Occipital lobe (tissue), 1 donor: ENCODE measurements at regions not wholly inside any gene's neighbourhood (a gene's known extent, or its start where the extent isn't known, plus 50 kb on each side); places are given as distances from the start of the nearest gene placed in this dataset.

ENCODE experiments used
- DNase-seq: peaks from one replicate; lab custom pipeline; 2025; lab: John Stamatoyannopoulos, UW

DNA sequence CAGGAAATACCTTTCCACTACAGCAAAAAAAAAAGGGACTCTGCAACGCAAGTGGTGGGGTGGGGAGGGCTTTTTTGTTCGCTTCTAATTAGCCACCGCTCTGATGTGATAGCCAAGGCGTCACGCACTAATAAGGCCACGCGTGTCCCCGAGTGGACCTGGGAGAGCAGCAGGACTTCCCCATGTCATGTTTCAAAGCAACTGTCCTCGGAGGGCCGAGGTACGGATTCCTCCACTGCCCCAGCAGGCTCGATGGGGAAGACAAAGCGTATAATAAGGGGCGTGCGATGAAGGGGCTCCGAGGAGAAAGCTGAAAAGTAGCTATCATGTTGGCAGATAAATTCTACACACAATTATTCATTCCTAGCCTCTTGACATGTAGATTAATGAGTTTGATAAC lies 179.7 kb upstream of the ZNF507 start:
- no peak for DNase-seq

DNA sequence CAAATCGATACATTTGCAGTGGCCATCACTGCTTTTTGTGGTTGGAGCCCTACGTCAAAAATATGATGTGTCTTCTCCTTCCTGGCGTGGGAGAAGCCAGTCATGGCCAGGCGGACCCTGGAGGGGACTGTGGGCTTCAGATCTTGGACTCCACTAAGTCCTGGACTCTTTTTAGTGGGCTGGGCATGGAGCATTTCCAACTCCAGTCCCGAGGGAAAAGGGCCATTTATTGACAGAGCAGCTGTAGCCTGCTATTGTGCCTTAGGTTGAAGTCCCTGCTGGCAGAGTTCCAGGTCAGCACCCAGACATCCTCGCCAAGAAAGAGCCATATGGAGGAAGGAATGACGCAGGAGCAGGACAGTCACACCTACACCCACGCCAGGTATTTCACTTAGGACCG lies 179.2 kb upstream of the ZNF507 start:
- no peak for DNase-seq

DNA sequence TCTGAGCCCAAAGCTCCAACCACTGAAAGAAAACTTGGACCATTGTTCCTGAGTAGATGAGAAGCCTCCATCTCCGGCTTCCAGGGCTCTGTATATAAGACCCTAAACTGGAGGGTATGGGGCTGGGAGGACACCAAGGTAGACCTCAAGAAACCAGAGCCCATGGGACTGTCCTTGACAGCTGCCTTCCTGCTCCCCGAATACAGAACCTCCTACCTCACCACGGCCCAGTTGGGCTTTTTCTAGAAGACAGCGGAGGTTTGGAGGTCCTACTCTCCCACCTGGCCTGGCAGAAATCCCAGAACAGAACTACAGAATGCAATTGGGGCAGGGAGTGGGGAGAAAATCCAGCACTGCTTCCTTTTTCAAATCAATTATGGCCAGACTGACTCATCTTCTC lies 177.3 kb upstream of the ZNF507 start:
- no peak for DNase-seq

DNA sequence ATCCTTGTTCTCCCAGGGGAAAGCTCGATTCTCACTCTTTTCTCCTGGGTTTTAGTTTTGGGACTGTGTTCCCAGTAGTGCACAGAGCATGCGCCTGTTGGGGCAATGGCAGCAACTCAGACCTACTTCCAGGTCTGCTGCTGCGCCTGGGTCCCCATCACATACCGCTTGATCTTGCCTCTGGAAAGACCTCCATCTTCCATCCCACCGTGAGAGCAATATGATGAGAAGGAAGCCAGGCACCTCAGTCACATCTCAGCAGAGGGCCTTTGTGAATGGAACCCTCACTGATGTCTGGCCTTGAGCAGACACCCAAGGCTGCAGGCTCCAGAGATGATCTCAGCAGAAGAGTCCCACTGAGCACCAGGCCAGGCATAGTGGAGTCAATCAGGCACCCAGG lies 176.8 kb upstream of the ZNF507 start:
- no peak for DNase-seq

DNA sequence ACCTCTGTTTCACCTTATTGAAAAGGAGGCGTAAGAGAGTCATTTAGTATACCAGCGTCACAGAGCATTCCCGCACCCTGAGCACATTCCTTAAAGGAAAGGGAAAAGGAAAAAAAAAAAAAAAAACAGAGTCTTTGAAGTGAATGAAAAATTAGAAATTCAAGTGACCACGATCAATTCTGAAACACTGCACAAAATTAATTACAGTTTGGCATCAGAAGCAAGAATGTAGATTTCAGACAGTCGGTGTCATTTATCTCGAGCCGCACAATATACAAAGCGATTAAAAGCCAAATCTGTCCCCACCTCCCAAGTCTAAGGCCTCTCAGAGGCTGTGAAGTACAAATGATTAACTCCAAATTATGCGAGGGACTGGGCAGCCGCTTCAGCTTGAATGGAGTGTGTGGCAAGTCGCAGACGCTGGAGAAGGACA lies 173.7 kb upstream of the ZNF507 start:
- no peak for DNase-seq

DNA sequence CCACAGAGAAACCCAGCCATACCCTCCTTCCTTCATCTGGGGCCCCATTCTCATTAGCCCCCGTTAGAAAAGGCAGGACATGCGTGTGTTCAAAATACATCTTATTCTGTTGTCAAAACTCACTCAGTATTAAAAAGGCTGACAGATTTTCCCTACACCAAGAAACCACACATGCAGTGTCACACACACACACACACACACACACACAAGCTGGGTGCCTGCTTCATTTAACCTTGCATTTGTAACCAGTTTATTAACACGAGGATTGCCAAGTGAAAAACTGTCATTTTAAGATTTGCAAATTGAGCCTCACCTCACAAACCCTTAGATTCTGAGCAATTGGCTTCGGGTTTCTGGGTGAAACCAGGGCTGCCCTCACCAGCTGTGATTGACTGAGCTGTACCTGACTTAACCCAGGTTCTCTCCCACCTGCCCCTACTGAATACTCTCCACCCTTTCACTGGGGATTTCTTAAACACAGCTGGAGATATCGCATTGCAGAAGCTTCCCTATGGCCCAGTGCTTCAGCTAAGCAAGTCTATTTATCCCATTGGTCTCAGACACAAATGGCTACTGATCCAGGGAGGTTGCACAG lies 172.7 kb upstream of the ZNF507 start:
- DNase-seq, result no peak

DNA sequence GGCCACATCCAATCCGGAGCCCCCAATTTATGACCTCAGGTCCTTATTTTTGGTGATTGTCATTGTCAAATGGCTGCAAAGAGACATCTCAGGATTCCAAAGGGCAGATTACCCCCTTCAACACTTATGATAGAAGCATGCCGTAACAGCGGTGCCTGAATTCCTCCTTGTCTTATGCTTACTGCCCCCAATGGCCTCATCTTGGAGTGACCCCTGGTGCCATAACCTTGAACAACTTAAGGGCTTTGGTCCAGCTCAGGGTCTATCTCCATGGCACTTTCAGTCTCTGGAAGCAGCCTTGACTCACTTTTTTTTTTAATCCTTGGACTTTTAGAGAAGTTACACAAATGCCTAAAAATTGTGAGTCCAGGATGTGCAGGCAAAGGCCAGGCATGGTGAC lies 171.6 kb upstream of the ZNF507 start:
- no peak for DNase-seq

DNA sequence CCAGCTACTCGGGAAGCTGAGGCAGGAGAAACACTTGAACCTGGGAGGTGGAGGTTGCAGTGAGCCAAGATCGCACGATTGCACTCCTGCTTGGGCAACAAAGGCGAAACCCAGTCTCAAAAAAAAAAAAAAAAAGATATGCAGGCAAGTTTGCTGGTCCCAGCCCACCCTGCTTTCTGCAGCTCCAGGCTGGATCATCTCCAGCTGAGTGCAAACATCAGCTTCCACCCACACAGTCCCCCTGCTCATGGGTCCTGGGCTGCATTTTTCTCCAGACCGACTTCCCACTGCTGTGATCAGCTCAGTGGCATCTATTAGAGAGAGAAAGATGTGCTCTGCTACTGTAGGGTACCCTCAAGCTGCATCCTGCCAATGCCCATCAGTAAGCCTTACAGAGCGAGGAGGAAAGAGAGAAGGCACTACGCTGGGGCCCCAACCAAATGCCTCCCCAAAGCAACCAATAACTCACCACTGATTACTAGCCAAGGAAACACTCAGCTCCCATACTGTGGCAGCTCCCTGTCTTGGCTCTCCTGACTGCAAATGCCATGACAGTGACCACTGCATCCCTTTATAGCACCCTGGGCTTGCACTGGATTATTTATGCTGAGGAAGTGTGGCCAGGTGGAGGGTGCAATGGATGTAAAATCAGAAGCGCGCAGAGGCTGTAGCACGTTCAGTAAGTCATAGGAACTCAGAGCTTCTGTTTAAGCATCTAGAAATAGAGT lies 170.9 kb upstream of the ZNF507 start:
- DNase-seq, result no peak

DNA sequence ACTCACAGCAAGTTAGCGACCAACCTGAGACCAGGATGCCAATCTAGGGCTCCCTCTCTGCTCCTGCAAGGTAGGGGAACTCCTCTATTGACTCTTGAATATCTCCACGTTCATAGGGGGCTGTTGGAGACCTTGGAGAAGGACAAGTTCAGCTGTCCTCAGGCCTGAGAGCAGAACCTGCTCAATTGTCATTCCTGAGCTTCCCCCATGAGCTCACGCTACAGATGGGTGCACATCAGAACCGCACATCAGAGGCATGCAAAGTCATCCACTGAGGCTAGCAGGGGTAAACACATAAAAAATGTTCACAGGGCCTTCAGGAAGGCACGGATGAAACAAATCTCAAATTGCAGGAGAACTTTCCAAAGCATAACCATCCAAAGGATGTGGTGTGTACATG lies 168.8 kb upstream of the ZNF507 start:
- DNase-seq, result no peak

DNA sequence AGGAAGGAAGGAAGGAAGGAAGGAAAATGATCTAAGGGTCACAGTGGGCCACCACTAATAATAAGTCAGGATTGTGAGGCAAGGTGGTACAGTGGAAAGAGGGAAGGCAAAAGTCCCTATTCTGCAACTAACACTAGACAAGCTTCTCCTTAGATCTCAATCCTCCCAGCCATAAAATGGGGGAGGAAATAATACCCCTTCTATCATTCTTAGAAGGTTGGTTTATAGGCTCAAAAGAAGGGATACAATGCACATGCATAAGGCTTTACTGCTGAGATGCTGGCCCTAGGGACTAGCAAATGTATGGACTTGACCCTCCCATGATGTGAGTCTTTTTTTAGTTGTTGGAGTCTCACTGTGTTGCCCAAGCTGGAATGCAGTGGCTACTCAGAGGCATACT lies 167.7 kb upstream of the ZNF507 start:
- no peak for DNase-seq

DNA sequence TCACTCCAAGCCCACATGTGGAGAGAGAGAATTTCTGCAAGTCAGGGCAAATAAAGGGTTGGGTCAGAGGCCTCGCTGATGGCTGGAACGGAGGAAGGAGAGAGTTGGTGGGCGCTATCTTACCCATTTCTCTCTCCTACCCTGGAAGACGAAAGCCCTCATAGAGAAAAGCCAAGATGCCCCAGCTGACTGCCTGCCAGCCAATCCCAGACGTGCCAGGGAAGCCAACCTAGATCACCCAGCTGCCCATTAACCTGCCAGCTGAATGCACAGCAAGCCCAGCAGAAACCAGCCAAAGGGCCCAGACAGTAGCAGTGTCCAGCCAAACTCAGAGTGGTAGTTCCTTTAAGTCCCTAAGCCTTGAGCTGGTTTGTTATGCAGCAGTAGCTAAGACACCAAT lies 167.0 kb upstream of the ZNF507 start:
- DNase-seq, result no peak

DNA sequence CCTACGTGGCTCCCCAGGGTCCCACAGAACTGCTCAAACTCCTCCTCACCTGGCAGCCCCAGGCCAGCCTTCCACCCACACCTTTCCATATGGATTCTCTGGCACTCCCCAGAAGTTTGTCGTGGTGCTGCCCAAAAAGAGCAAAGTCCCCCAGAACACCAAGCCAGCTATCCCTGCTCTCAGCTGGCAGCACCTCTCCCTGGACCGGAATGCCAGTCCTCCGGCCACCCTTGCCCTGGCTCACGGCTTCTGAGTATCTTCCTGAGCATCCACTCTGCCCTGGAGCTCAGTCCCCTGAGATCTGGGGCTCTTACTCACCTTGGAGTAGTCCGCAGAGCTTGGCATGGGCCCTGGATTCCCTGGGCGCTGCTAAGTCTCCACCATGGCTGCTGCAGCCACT lies 166.5 kb upstream of the ZNF507 start:
- no peak for DNase-seq

DNA sequence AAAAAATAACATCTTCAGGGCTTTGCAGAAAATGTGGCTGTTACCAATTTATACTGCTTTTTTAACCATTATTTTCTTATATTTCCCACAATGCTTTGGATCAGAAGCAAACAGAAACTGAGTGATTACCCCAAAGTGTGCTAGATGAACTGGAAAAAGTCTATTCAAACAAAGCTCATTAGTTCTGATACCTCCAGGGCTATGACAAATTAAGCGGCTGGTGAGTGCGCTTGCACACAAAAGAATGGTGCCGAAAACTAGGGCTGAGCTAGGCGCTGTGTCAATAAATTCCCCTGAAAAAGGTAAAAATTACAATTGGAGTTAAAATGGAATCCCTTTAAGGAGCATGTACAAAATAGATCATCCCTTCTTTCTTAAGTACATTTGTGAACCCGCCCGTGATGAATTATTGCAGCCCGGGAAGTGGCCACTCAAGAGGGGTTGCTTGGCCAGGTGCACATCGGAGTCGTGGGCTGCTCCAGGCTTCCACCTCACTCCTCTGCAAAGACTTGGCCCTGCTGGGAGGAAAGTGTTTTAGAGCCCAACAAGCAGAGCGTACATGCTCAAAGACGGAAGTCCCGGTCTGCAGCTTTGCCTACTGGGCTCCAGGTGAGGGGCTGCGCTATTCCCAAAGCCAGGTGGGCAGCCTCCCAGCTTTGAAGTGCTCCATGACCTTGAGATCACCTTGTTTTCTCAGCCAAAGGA lies 164.0 kb upstream of the ZNF507 start:
- DNase-seq, result no peak

DNA sequence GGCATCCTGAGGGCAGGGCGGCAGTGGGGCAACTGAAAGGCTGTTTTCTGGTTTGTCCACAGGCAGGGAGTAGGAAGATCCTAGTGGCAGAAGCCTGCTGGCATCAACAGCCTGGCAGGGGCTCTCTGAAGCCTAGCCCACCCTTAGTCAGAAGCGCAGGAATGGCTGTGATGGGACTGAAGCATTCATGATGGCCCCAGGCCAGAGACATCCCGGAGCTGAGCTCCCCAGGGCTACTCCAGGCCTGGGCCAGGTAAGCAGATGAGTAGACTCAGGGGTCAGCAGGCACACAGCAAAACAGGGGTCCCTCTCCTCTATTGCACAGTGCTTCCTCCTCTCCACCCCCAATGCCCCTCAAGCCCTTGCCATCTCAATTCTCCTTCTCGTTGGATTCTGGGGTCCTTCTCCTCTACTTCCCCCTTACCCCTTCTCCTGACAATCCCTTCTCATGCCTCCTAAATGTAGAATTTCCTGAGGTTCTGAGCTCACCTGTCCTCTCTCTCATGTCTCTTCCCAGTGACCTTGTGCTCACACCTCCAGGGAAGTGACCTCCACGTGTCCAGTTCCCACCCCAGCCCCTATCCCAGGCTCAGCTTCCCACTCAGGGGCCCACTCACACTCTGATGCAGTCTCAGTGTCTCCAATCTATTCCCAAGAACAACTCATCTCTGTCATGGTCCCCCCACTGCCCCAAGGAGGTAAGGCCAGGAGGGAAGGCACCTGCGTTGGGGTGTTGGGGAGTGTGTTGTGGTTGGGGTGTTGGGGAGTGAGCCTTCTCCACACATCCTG lies 158.7 kb upstream of the ZNF507 start:
- no peak for DNase-seq

DNA sequence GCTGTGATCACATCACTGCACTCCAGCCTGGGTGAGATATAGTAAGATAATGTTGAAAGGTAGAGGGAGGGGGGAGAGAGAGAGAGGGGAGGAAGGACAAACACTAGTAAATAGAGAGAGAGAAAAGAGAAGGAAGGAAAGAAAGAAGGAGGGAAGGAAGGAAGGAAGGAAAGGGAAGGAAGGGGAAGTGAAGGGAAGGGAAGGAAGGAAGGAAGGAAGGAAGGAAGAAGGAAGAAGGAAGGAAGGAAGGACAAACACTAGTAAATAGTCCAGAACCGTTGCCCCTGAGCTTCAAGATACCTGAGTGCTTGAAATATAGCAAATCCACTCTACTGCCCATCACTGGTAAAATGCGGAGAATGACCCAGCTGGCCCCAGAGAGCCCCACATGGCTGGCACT lies 156.5 kb upstream of the ZNF507 start:
- no peak for DNase-seq

DNA sequence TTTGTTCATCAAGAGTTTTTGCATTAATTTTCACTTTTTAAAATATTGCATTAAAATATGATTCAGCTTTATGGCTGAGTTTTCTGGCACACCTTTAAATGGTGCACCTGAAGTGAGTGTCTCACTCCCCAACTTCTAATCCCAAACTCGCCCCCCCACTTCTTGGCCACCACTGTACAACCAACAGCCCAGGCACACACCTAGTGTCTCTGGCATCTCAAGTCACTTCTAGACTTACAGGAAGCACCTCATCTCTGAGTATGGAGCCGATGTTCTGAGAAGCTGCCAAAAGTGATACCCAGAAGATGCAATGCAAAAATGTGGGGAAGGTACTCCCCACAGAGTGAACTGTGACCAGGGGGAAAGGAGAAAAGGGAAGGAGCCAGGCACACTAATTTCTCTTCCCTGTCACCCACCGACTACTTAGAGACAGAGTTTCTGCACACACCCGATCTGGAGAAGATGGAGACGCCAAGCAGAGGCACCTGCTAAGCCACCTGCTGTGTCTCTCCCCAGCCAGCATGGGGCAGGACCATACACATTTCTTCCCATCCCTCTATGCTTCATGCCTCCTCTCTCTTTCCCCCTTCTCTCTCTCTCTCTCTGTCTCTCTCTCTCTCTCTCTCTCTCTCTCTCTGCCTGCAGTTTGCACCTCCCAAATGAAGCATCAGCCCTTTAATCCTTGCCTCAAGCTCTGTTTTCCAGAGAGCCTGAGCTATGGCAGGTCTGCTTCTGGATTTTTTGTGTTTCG lies 155.3 kb upstream of the ZNF507 start:
- DNase-seq, result no peak

DNA sequence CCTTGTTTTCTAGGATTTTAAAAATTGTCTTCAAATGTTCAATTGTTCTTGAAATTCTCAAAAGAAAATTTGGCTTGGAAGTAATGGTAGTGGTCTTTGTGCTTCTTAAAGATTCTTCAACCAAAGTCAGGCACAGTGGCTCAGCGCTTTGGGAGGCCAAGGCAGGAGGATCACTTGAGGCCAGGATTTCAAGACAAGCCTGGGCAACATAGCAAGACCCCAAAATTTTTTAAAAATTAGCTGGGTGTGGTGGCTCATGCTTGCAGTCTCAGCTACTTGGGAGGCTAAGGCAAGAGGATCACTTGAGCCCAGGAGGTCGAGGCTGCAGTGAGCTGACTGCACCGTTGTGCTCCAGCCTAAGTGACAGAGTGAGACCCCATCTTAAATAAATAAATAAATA lies 153.5 kb upstream of the ZNF507 start:
- DNase-seq, result no peak

DNA sequence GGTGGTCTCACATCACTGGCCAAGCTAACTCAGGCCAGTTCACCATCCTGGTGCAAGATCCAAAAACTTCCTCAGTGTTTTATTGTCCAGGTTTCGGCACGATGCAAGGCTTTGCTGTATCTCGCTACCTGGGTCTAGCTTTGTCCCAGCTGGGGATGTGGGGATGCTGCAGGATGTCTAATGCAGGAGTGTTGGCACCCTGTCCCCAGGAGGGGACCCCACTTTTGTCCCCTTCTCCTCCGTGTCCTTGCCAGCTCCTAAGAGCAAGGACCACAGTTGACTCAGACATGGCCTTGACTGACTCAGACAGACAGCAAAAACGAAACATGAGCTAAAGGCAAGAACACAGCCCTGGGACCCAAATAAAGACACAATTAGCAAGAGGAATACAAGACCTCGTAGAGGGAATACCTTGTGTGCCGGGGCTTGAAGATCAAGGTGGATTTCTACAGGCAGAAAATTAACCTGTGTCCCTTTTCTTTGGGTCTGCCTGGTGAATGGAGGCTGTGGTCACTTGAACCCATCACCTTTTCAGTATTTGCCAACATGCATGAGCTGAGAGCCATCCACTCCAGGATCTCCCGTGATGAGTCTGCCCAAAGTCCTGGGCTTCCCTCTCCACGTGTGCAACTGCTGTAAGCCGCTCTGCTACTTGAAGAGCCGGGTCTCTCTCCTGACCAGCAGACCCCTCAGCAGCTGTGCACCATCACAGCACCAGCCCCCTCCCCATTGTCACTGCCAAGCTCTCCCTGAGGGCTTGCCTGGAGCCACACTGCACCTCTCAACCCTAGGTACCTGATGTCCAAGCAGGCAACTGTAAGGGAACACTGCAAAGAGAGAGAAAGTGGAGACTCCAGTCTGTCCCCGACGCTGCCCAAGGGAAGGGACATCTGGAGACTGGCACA lies 149.5 kb upstream of the ZNF507 start:
- no peak for DNase-seq

DNA sequence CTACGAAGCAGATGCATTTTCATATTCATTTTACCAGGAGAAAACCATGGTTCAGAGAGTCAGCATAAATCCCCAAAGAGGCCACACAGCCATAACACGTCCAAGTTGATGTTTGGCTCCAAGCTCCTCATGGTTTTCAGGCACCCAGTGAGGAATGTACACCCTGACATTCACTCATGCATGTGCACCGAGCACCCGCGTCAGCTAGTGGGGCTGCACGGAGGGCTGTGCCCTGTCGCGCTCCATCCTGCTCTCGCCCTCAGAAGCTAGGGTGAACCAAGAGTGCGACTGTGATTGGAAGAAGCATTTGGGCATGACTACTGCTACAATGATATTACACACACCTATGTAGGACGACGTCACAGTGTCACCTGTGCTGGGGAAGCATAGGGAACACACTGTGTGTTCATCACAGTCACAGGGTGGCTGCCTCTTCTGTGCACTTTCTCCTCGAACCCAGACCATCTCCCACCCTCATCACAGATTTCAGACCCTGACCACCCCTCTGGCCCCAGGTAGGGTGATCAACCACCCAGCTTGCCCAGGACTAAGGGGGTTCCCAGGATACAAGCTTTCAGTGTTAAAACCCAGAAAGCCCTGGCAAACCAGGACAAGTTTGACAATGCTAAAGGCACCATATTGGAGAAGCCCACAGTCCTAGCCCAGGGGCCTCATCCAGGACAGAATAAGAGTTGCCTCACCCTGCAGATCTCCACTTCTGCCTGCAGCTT lies 148.6 kb upstream of the ZNF507 start:
- DNase-seq, result no peak
